Central memory CD8-positive, alpha-beta T cell (primary cell): ENCODE measurements at regions not wholly inside any gene's neighbourhood (a gene's known extent, or its start where the extent isn't known, plus 50 kb on each side); places are given as distances from the start of the nearest gene placed in this dataset.
"Not testable (repeated sequence)": the region's sequence is repeated elsewhere in the genome, so short reads cannot be mapped to it uniquely, and the experiment has no call there.

Source experiments
- ATAC-seq: fragments of 150-1000 bp; cut with Tn5 transposase; replicated peaks from 2 replicates; pipeline ENCODE4 v1.10.0; 2022; ENCODE audit warnings: mild to moderate bottlenecking, moderate FRiP score, moderate number of reproducible peaks; ENCODE audit not compliant: poor library complexity, severe bottlenecking; ENCODE audit errors: extremely low read depth
- DNase-seq, 2 donors: peaks; one replicate each; pipeline ENCODE4 v3.0.0; 2021; ENCODE audit warnings: low spot score in 2 of 2
- H3K27ac Mint-ChIP-seq: one replicate; pipeline ENCODE4 v1.8.0; 2022; ENCODE audit warnings: low read depth, mild to moderate bottlenecking, moderate library complexity, mixed read lengths
- H3K27me3 Mint-ChIP-seq: one replicate; pipeline ENCODE4 v1.8.0; 2022; ENCODE audit warnings: mixed read lengths
- H3K36me3 Mint-ChIP-seq: one replicate; pipeline ENCODE4 v1.8.0; 2022; ENCODE audit warnings: mild to moderate bottlenecking, moderate library complexity, mixed read lengths; ENCODE audit not compliant: insufficient read depth
- H3K4me1 Mint-ChIP-seq: one replicate; pipeline ENCODE4 v1.8.0; 2022; ENCODE audit warnings: mixed read lengths
- H3K4me3 Mint-ChIP-seq: one replicate; pipeline ENCODE4 v1.8.0; 2022; ENCODE audit warnings: mild to moderate bottlenecking, moderate library complexity, mixed read lengths
- H3K9me3 Mint-ChIP-seq: one replicate; pipeline ENCODE4 v1.8.0; 2022; ENCODE audit warnings: mixed read lengths

DNA sequence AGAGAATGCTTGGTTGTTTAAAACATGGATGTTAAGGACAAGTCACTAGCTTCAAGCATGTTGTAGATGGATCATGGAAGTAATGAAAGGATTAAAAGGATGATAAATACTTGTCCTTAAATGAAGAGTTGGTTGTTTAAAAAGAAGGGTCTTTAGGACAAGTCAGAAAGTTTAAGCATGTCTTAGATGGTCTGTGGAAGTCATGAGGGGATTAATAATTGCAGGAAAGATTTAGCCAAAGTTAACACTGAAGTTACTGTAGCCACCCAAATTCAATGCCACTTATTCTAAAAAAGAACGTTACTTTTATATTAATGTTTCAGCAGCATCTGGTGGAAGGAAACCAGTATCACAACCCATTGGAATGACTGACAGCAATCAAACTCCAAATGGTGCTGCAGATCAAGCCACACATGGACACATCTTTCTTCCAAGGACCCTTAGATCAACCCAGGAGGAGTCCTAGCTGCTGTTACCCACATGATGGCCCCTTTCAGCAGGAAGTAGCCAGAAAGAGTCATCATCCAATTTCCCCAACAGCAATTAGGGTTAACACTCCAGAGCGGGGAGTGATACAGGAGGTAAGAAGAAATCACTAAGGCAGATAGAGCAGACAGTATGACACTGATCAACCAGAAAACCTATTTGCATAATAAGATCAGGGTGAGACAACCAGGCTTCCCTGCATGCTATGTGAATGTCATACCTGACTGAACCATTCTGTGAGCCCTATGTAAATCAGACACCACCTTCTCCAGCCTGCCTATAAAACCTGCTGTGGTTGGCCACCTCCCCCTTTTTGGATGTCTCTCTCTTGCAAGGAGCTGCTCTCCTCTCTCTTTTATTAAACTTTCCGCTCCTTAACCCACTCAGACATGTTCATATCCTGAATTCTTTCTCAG, 88.4 kb upstream of the GNAZ start:
- Mint-ChIP-seq H3K4me1 (no peaks in the 10 kb centered on the region), H3K27ac (no peak overlapping the region), H3K4me3 (no peak overlapping the region), H3K27me3 (peaks cover 10% of the 10 kb centered on the region), H3K9me3 (no peaks in the 10 kb centered on the region), H3K36me3 (no peaks in the 10 kb centered on the region)
- ATAC-seq (no peak), DNase-seq (no peak)

- H3K27ac Mint-ChIP-seq, result no peak overlapping the region
- no peak for ATAC-seq
- no peaks in the 10 kb centered on the region for H3K36me3 Mint-ChIP-seq
- H3K9me3 Mint-ChIP-seq, result no peaks in the 10 kb centered on the region
- no peaks in the 10 kb centered on the region for H3K4me1 Mint-ChIP-seq
- peaks cover 11% of the 10 kb centered on the region for H3K27me3 Mint-ChIP-seq
- no peak overlapping the region for H3K4me3 Mint-ChIP-seq
- DNase-seq, result no peak
Measured at GRCh38 chr22:22982616-22983015, 87.7 kb upstream of the GNAZ start.

- Mint-ChIP-seq H3K9me3 (no peaks in the 10 kb centered on the region), H3K36me3 (no peaks in the 10 kb centered on the region), H3K27ac (no peak overlapping the region), H3K27me3 (peaks cover 11% of the 10 kb centered on the region), H3K4me1 (no peaks in the 10 kb centered on the region), H3K4me3 (no peak overlapping the region)
- no peak for ATAC-seq
- DNase-seq, result no peak
Measured at GRCh38 chr22:22983123-22983522, 87.2 kb upstream of the GNAZ start.

DNA sequence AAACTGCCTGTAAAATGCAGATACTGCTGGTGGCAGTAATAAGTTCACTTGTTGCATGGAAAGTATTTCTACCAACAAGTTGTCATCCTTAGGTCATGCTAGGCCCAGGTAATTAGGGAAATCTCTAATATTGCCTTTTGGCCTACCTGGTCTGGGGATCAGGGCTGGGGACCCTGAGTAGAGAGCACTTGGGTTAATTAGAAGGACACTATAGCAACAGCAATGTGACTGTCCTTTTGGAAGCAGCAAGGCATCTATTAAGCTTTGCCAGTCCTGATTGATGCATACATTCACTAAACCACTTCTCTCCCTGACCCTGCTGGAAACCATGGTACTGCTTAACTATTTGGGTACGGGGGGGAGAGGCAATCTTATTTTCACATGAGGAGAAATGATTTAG, 86.5 kb upstream of the GNAZ start:
- ATAC-seq (no peak), DNase-seq (no peak)
- Mint-ChIP-seq H3K4me3 (no peak overlapping the region), H3K27me3 (peaks cover 11% of the 10 kb centered on the region), H3K4me1 (no peaks in the 10 kb centered on the region), H3K27ac (no peak overlapping the region), H3K9me3 (no peaks in the 10 kb centered on the region), H3K36me3 (no peaks in the 10 kb centered on the region)

DNA sequence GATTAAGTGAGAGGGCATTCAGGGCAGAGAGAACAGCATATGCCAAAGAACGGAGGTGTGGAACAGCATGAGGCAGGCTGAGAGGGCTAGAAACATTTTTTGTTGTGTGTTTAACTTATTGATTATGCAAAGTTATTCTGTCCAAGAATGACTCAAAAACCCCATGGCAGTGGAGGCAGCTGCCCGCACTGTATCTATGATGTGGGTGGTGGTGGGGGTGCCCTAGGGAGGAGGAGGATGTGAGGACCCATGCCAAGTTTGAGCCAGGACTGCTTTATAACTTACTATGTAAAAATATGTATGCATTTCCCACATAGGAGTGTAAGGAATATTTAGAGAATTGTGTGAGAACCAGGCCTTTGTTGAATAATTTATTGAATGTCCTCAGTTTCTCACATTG, 85.4 kb upstream of the GNAZ start:
- no peak overlapping the region for H3K27ac Mint-ChIP-seq
- no peaks in the 10 kb centered on the region for H3K4me1 Mint-ChIP-seq
- H3K9me3 Mint-ChIP-seq, result no peaks in the 10 kb centered on the region
- H3K36me3 Mint-ChIP-seq, result no peaks in the 10 kb centered on the region
- H3K27me3 Mint-ChIP-seq, result peaks cover 14% of the 10 kb centered on the region
- H3K4me3 Mint-ChIP-seq, result no peak overlapping the region
- ATAC-seq (no peak), DNase-seq (no peak)

DNA sequence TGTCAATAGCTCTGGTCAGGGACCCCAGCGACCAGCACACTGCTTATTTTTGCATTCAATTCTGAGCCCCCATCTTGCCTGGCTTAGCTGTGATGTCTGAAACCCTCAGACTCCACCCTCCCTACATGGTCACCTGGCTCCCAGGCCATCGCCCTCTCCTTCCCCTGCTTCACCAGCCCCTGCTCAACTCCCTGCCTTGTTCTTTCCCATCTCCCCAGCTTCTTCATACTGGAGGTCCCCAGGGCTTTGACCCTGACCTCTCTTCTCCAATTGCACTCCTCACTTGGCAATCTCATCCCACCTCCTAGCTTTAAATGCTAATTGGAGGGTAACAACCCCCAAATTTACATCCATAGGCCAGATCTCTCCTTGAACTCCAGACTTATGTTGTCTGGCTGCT, 84.3 kb upstream of the GNAZ start:
- peaks cover 25% of the 10 kb centered on the region for H3K27me3 Mint-ChIP-seq
- DNase-seq (no peak), ATAC-seq (no peak)
- H3K9me3 Mint-ChIP-seq, result no peaks in the 10 kb centered on the region
- H3K27ac Mint-ChIP-seq, result no peak overlapping the region
- H3K36me3 Mint-ChIP-seq, result no peaks in the 10 kb centered on the region
- H3K4me3 Mint-ChIP-seq, result no peak overlapping the region
- H3K4me1 Mint-ChIP-seq, result no peaks in the 10 kb centered on the region

DNA sequence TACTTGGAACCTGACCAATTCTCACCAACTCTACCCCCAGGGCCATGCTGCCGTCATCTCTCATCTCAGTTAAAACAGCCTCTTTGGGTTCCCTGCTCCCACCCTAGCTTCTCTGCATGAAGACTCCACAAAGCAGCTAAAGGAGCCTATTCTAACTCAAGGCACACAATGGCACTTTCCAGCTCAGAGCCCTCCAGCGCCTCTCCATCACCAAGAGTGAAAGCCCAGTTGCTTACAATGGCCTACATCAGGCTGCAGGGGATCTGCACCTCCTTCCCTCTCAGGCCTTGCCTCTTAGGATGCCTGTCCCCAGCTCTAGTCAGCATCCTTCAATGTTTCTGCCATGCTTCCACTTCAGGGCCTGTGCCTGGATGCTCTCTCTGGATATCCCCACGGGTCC, 83.7 kb upstream of the GNAZ start:
- Mint-ChIP-seq H3K4me1 (no peaks in the 10 kb centered on the region), H3K9me3 (no peaks in the 10 kb centered on the region), H3K36me3 (no peaks in the 10 kb centered on the region), H3K27me3 (peaks cover 28% of the 10 kb centered on the region), H3K4me3 (no peak overlapping the region), H3K27ac (no peak overlapping the region)
- ATAC-seq (no peak), DNase-seq (no peak)

- Mint-ChIP-seq H3K9me3 (no peaks in the 10 kb centered on the region), H3K27me3 (peaks cover 38% of the 10 kb centered on the region), H3K4me3 (no peak overlapping the region), H3K36me3 (no peaks in the 10 kb centered on the region), H3K27ac (no peak overlapping the region), H3K4me1 (no peaks in the 10 kb centered on the region)
- ATAC-seq (no peak), DNase-seq (no peak)
Measured at GRCh38 chr22:22988150-22988549, 82.2 kb upstream of the GNAZ start.

GRCh38 chr22:22988785-22989184, 81.5 kb upstream of the GNAZ start:
- Mint-ChIP-seq H3K27me3 (peaks cover 44% of the 10 kb centered on the region), H3K4me3 (no peak overlapping the region), H3K4me1 (no peaks in the 10 kb centered on the region), H3K9me3 (no peaks in the 10 kb centered on the region), H3K36me3 (no peaks in the 10 kb centered on the region), H3K27ac (no peak overlapping the region)
- no peak for DNase-seq
- ATAC-seq, result no peak

GRCh38 chr22:22989856-22990255, 80.5 kb upstream of the GNAZ start:
- DNase-seq (no peak), ATAC-seq (no peak)
- no peaks in the 10 kb centered on the region for H3K36me3 Mint-ChIP-seq
- H3K4me1 Mint-ChIP-seq, result no peaks in the 10 kb centered on the region
- H3K9me3 Mint-ChIP-seq, result peaks cover under 1% of the 10 kb centered on the region
- no peak overlapping the region for H3K4me3 Mint-ChIP-seq
- peaks cover 51% of the 10 kb centered on the region for H3K27me3 Mint-ChIP-seq
- no peak overlapping the region for H3K27ac Mint-ChIP-seq

GRCh38 chr22:22990711-22991505, 79.4 kb upstream of the GNAZ start:
- H3K36me3 Mint-ChIP-seq, DNase-seq, H3K9me3 Mint-ChIP-seq, ATAC-seq, H3K4me1 Mint-ChIP-seq, H3K4me3 Mint-ChIP-seq: not testable (repeated sequence)
- H3K27me3 Mint-ChIP-seq, result peaks cover 62% of the 10 kb centered on the region
- peak overlapping the region; percentile 26 for H3K27ac Mint-ChIP-seq

DNA sequence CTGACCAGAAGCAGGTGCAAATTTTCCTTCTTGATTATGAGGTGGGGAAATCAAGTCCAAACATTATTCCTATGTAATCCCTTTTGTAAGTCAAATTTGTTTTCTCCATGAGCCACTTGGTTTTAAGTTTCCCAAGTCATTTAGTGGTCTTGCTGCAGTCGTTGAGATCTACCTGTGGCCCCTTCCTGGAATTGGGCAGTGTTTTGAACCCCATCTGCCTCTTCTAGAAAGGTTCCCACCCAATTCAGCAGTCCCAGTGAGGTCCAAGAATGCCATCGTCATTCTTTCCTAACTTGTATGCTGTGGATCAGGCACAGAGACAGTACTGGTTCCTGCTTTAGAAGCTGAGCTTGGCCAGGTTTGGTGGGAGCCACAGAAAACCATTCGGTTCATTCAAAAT, 77.8 kb upstream of the GNAZ start:
- Mint-ChIP-seq H3K4me3 (no peak overlapping the region), H3K27me3 (peaks cover 61% of the 10 kb centered on the region), H3K9me3 (peaks cover 14% of the 10 kb centered on the region), H3K36me3 (no peaks in the 10 kb centered on the region), H3K4me1 (no peaks in the 10 kb centered on the region), H3K27ac (no peak overlapping the region)
- ATAC-seq, result no peak
- no peak for DNase-seq

DNA sequence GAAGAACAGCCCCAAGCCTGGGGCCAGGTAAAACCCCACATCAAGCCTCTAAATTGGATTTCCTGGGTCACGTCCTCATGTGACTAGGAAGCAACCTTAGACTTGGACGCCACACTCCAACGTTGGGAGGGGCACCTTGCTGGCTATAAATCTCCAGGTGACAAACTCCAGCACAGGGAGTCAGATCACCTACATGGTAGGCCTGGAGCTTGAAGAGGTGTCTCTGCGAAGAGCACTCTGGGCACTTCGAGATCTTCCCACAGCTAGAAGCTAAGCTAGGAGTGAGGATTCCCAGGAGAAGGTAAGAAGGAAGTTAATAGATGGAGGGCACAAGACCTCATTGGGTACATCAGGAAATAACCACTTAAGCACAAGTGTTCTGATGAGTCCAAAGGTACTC, 77.1 kb upstream of the GNAZ start:
- Mint-ChIP-seq H3K4me3 (no peak overlapping the region), H3K36me3 (no peaks in the 10 kb centered on the region), H3K4me1 (no peaks in the 10 kb centered on the region), H3K9me3 (peaks cover 21% of the 10 kb centered on the region), H3K27ac (no peak overlapping the region), H3K27me3 (peaks cover 68% of the 10 kb centered on the region)
- ATAC-seq (no peak), DNase-seq (no peak)
